K562 (cell line): ENCODE measurements at regions not wholly inside any gene's neighbourhood (a gene's known extent, or its start where the extent isn't known, plus 50 kb on each side); places are given as distances from the start of the nearest gene placed in this dataset.

Experiments used
- GATA2 ChIP-seq: sonication (generic); formaldehyde crosslinking; IDR thresholded peaks from 2 replicates; pipeline ENCODE4 v1.4.0; 2020; ENCODE audit warnings: mild to moderate bottlenecking, missing genetic modification reagents
- IRF2 ChIP-seq: sonication (generic); formaldehyde crosslinking; IDR thresholded peaks from 2 replicates; pipeline ENCODE4 v1.8.1; 2022; ENCODE audit warnings: mild to moderate bottlenecking, missing genetic modification reagents
- LEF1 ChIP-seq: fragments of 450-650 bp; IDR thresholded peaks from 2 replicates; pipeline ENCODE4 v1.6.1; 2016; ENCODE audit warnings: mild to moderate bottlenecking
- MEIS2 ChIP-seq: fragments of 450-650 bp; IDR thresholded peaks from 2 replicates; pipeline ENCODE4 v1.6.1; 2014; ENCODE audit warnings: mild to moderate bottlenecking; ENCODE audit not compliant: partially characterized antibody
- NCOA1 ChIP-seq: fragments of 450-650 bp; IDR thresholded peaks from 2 replicates; pipeline ENCODE4 v1.6.1; 2016; ENCODE audit warnings: low read depth
- POLR2A ChIP-seq: fragments of 450-650 bp; conservative IDR thresholded peaks from 2 replicates; pipeline ENCODE4 v1.6.1; 2016
- RAD21 ChIP-seq, 2 experiments: fragments of 250-450 bp in 1 of 2; fragments of 450-650 bp in 1 of 2; sonication (Bioruptor Pico) in 1 of 2; formaldehyde crosslinking in 1 of 2; IDR thresholded peaks in 1 of 2; conservative IDR thresholded peaks in 1 of 2; 2 replicates each; pipeline versions ENCODE4 v1.4.0 to v1.8.0; 2020 to 2022; ENCODE audit warnings: mild to moderate bottlenecking in 2 of 2, moderate library complexity in 1 of 2
- RNF2 ChIP-seq: sonication (generic); IDR thresholded peaks from 2 replicates; pipeline ENCODE4 v1.6.1; 2016
- ZBTB33 ChIP-seq: sonication (generic); formaldehyde crosslinking; IDR thresholded peaks from 2 replicates; pipeline ENCODE4 v1.8.1; 2023; ENCODE audit warnings: mild to moderate bottlenecking, missing genetic modification reagents
- TF ChIP-seq, protein P1 (sequence below): sonication (generic); formaldehyde crosslinking; IDR thresholded peaks from 2 replicates; pipeline ENCODE4 v1.9.0; 2022; ENCODE audit warnings: mild to moderate bottlenecking, missing genetic modification reagents
- TF ChIP-seq, protein P2 (sequence below): fragments of 450-650 bp; IDR thresholded peaks from 2 replicates; pipeline ENCODE4 v1.7.0; 2016; ENCODE audit warnings: borderline replicate concordance
- TF ChIP-seq, protein P3 (sequence below): fragments of 450-650 bp; IDR thresholded peaks from 2 replicates; pipeline ENCODE4 v1.6.1; 2016

DNA sequence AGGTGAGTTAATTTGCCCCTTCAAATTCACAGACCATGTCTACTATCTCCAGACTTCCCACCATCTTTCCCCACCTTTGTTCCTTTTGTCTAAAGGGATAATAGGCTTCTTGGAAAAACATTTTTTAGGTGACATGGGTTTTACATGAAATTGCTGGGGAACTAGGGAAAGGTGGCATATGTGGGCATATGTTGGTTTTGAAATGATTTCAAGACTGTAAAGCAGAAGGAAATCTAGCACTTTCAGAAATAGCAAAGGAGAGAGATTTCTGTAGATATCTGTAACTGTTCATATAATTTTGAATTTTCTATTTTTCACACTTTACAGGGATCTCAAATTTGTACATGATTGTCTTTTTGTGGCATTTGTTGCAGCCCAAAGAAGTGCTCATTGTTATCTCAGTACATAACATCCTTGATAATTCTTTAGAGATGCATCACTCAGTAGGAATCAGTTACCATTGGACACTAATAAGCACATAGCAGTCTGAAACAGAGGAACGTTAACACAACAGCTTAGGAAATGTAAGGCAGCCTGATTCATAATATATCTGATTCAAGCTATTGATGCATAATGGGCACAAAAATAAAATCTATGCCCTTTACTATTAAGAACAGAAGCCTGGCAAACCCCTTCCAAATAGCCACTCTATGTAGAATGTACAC is 659.7 kb downstream of the CENPC start:
- no peak for TF ChIP-seq LEF1
- no peak for TF ChIP-seq RNF2
- no peak for TF ChIP-seq ZBTB33 (CRISPR knock-in tag)
- TF ChIP-seq RAD21 (CRISPR knock-in tag; conservative IDR thresholded peaks at IDR 0.05 in 1 of 2, IDR thresholded peaks at IDR 0.05 in 1 of 2) = no peak
- TF ChIP-seq, protein P1, sequence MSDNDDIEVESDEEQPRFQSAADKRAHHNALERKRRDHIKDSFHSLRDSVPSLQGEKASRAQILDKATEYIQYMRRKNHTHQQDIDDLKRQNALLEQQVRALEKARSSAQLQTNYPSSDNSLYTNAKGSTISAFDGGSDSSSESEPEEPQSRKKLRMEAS (CRISPR knock-in tag) = no peak
- TF ChIP-seq MEIS2 = no peak
- TF ChIP-seq IRF2 (CRISPR knock-in tag) = no peak
- TF ChIP-seq NCOA1 = no peak
- no peak for TF ChIP-seq POLR2A
- TF ChIP-seq, protein P2, sequence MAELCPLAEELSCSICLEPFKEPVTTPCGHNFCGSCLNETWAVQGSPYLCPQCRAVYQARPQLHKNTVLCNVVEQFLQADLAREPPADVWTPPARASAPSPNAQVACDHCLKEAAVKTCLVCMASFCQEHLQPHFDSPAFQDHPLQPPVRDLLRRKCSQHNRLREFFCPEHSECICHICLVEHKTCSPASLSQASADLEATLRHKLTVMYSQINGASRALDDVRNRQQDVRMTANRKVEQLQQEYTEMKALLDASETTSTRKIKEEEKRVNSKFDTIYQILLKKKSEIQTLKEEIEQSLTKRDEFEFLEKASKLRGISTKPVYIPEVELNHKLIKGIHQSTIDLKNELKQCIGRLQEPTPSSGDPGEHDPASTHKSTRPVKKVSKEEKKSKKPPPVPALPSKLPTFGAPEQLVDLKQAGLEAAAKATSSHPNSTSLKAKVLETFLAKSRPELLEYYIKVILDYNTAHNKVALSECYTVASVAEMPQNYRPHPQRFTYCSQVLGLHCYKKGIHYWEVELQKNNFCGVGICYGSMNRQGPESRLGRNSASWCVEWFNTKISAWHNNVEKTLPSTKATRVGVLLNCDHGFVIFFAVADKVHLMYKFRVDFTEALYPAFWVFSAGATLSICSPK = no peak
- TF ChIP-seq, protein P3, sequence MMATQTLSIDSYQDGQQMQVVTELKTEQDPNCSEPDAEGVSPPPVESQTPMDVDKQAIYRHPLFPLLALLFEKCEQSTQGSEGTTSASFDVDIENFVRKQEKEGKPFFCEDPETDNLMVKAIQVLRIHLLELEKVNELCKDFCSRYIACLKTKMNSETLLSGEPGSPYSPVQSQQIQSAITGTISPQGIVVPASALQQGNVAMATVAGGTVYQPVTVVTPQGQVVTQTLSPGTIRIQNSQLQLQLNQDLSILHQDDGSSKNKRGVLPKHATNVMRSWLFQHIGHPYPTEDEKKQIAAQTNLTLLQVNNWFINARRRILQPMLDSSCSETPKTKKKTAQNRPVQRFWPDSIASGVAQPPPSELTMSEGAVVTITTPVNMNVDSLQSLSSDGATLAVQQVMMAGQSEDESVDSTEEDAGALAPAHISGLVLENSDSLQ = no peak
- TF ChIP-seq GATA2 (CRISPR knock-in tag) = no peak
